ENCODE measurements at regions not wholly inside any gene's neighbourhood (a gene's known extent, or its start where the extent isn't known, plus 50 kb on each side); places are given as distances from the start of the nearest gene placed in this dataset.
A peak's percentile ranks its signal among the peaks of the same experiment; 100 is the strongest.
"Not testable (repeated sequence)": the region's sequence is repeated elsewhere in the genome, so short reads cannot be mapped to it uniquely, and the experiment has no call there.

GRCh38 chr18:35827275-35827902 is 145.1 kb upstream of the RMP24 start:
- DNase-seq: no peak

- no peak for DNase-seq
Observed at GRCh38 chr18:35827903-35828275, 144.6 kb upstream of the RMP24 start.

- DNase-seq: no peak
Observed at GRCh38 chr18:35828591-35828990, 143.9 kb upstream of the RMP24 start.

GRCh38 chr18:35835366-35835765 is 137.1 kb upstream of the RMP24 start:
- no peak for DNase-seq

GRCh38 chr18:35835833-35836232 is 136.6 kb upstream of the RMP24 start:
- peak; percentile 77 for DNase-seq

- no peak for DNase-seq
Observed at GRCh38 chr18:35836932-35837331, 135.5 kb upstream of the RMP24 start.

GRCh38 chr18:35837922-35838496 is 134.5 kb upstream of the RMP24 start:
- DNase-seq: no peak

- no peak for DNase-seq
Observed at GRCh38 chr18:35841283-35841682, 131.2 kb upstream of the RMP24 start.

- DNase-seq: no peak
Observed at GRCh38 chr18:35842536-35842935, 129.9 kb upstream of the RMP24 start.

GRCh38 chr18:35848321-35848720 is 124.2 kb upstream of the RMP24 start:
- DNase-seq: not testable (repeated sequence)

- not testable (repeated sequence) for DNase-seq
Observed at GRCh38 chr18:35849241-35849640, 123.2 kb upstream of the RMP24 start.

- no peak for DNase-seq
Observed at GRCh38 chr18:35851286-35851970, 121.1 kb upstream of the RMP24 start.

- DNase-seq: no peak
Observed at GRCh38 chr18:35852786-35853185, 119.7 kb upstream of the RMP24 start.

- DNase-seq: no peak
Observed at GRCh38 chr18:35854095-35854494, 118.4 kb upstream of the RMP24 start.

GRCh38 chr18:35856178-35856577 is 116.3 kb upstream of the RMP24 start:
- DNase-seq: no peak

- DNase-seq: not testable (repeated sequence)
Observed at GRCh38 chr18:35856721-35857120, 115.8 kb upstream of the RMP24 start.

GRCh38 chr18:35857581-35857980 is 114.9 kb upstream of the RMP24 start:
- DNase-seq: not testable (repeated sequence)

GRCh38 chr18:35861367-35862118 is 110.9 kb upstream of the RMP24 start:
- no peak for DNase-seq

- DNase-seq: no peak
Observed at GRCh38 chr18:35862119-35862640, 110.3 kb upstream of the RMP24 start.

GRCh38 chr18:35864916-35865315 is 107.6 kb upstream of the RMP24 start:
- DNase-seq: no peak

GRCh38 chr18:35868915-35869314 is 103.6 kb upstream of the RMP24 start:
- no peak for DNase-seq

GRCh38 chr18:35871337-35871736 is 101.1 kb upstream of the RMP24 start:
- DNase-seq: no peak

- no peak for DNase-seq
Observed at GRCh38 chr18:35875566-35875965, 96.9 kb upstream of the RMP24 start.

GRCh38 chr18:35876243-35876642 is 96.2 kb upstream of the RMP24 start:
- DNase-seq: no peak
